ENCODE measurements at regions not wholly inside any gene's neighbourhood (a gene's known extent, or its start where the extent isn't known, plus 50 kb on each side); places are given as distances from the start of the nearest gene placed in this dataset.
A peak's percentile ranks its signal among the peaks of the same experiment; 100 is the strongest.

GRCh38 chr12:124190312-124191023 is 104.4 kb upstream of the RFLNA start (continued):
- TF ChIP-seq CREB3 (tag; conservative IDR thresholded peaks at IDR 0.05; ENCODE audit: low read depth), result no peak
- no peak for TF ChIP-seq CEBPB (tag; IDR thresholded peaks at IDR 0.05)
- TF ChIP-seq KLF6 (CRISPR knock-in tag; IDR thresholded peaks at IDR 0.05; ENCODE audit: borderline replicate concordance), result no peak
- no peak for TF ChIP-seq NEUROD1 (IDR thresholded peaks at IDR 0.05; ENCODE audit: borderline replicate concordance, low read depth, low read length, partially characterized antibody)
- no peak for TF ChIP-seq HCFC1 (IDR thresholded peaks at IDR 0.05; ENCODE audit: low read depth, low read length)
- no peak for TF ChIP-seq NUFIP1 (IDR thresholded peaks at IDR 0.05; ENCODE audit: partially characterized antibody)
- TF ChIP-seq XRCC4 (IDR thresholded peaks at IDR 0.05; ENCODE audit: extremely low read depth, insufficient read depth, insufficient read length), result no peak
- no peak for TF ChIP-seq RAD21 (CRISPR knock-in tag; conservative IDR thresholded peaks at IDR 0.05 in 1 of 2, IDR thresholded peaks at IDR 0.05 in 1 of 2)
- no peak for TF ChIP-seq EGR1 (conservative IDR thresholded peaks at IDR 0.05)
- no peak for TF ChIP-seq KLF16 (IDR thresholded peaks at IDR 0.05)
- no peak for TF ChIP-seq CHD2 (IDR thresholded peaks at IDR 0.05; ENCODE audit: low read depth, low read length)
- TF ChIP-seq HDAC3 (IDR thresholded peaks at IDR 0.05; ENCODE audit: borderline replicate concordance, partially characterized antibody), result no peak
- no peak for TF ChIP-seq ZNF707 (CRISPR knock-in tag; conservative IDR thresholded peaks at IDR 0.05)
- TF ChIP-seq SRF (CRISPR knock-in tag; IDR thresholded peaks at IDR 0.05), result no peak
- TF ChIP-seq CAMTA2 (CRISPR knock-in tag; conservative IDR thresholded peaks at IDR 0.05), result no peak
- peak; percentile 53; the same call in 1 of the 2 replicates for TF ChIP-seq TEAD4 (IDR thresholded peaks at IDR 0.05; ENCODE audit: low read length)
- TF ChIP-seq TEAD4 (CRISPR knock-in tag; IDR thresholded peaks at IDR 0.05; ENCODE audit: borderline replicate concordance), result no peak
- TF ChIP-seq CBX8 (IDR thresholded peaks at IDR 0.05; ENCODE audit: borderline replicate concordance, extremely low read depth, low read depth, low read length, poor library complexity, severe bottlenecking), result no peak
- TF ChIP-seq ZBTB26 (CRISPR knock-in tag; IDR thresholded peaks at IDR 0.05), result no peak
- TF ChIP-seq CHCHD3 (CRISPR knock-in tag; IDR thresholded peaks at IDR 0.05), result no peak
- 0 out of 2 replicates have a peak, but pooled peaks have one; percentile 46 for TF ChIP-seq HINFP (tag; conservative IDR thresholded peaks at IDR 0.05; ENCODE audit: low read depth)
- TF ChIP-seq MBD2 (IDR thresholded peaks at IDR 0.05; ENCODE audit: borderline replicate concordance, low read depth), result no peak
- no peak for TF ChIP-seq GABPB1 (CRISPR knock-in tag; IDR thresholded peaks at IDR 0.05)
- TF ChIP-seq ETV5 (CRISPR knock-in tag; IDR thresholded peaks at IDR 0.05; ENCODE audit: low read depth), result no peak
- no peak for TF ChIP-seq HNRNPK (IDR thresholded peaks at IDR 0.05; ENCODE audit: low read depth, low read length, poor library complexity, severe bottlenecking)
- no peak for TF ChIP-seq CBX3 (IDR thresholded peaks at IDR 0.05; ENCODE audit: borderline replicate concordance in 1 of 2, low read length in 2 of 2)
